Neural progenitor cell (in vitro differentiated cells): ENCODE measurements at regions not wholly inside any gene's neighbourhood (a gene's known extent, or its start where the extent isn't known, plus 50 kb on each side); places are given as distances from the start of the nearest gene placed in this dataset.

Experiments used
- CTCF ChIP-seq: fragments of 200-600 bp; sonication (generic); IDR thresholded peaks from 2 replicates; pipeline ENCODE4 v1.5.1; 2017; ENCODE audit warnings: antibody characterized with exemption, mild to moderate bottlenecking
- EZH2 ChIP-seq: fragments of 200-600 bp; sonication (generic); IDR thresholded peaks from 2 replicates; pipeline ENCODE4 v1.6.1; 2017; ENCODE audit warnings: antibody characterized with exemption, mild to moderate bottlenecking, moderate library complexity

- TF ChIP-seq EZH2 (no peak), CTCF (no peak)
Measured at GRCh38 chr10:52597189-52597863, 175.3 kb downstream of the MBL2 start.
